AG09309 (cell line): ENCODE measurements at regions not wholly inside any gene's neighbourhood (a gene's known extent, or its start where the extent isn't known, plus 50 kb on each side); places are given as distances from the start of the nearest gene placed in this dataset.

Experiments
- DNase-seq: peaks from one replicate; pipeline ENCODE4 v3.0.0-alpha.2; 2010; ENCODE audit warnings: low read depth
- H3K4me3 ChIP-seq: 2 replicates; pipeline ENCODE4 v1.5.1; 2011; ENCODE audit warnings: mild to moderate bottlenecking, low read depth, low read length, moderate library complexity; ENCODE audit not compliant: control insufficient read depth
- TF ChIP-seq, protein P1 (sequence below): IDR thresholded peaks from 2 replicates; pipeline ENCODE4 v1.5.1; 2011; ENCODE audit warnings: mild to moderate bottlenecking, low read depth, low read length, inconsistent platforms; ENCODE audit not compliant: insufficient read depth, control insufficient read depth; ENCODE audit errors: missing control alignments

DNA sequence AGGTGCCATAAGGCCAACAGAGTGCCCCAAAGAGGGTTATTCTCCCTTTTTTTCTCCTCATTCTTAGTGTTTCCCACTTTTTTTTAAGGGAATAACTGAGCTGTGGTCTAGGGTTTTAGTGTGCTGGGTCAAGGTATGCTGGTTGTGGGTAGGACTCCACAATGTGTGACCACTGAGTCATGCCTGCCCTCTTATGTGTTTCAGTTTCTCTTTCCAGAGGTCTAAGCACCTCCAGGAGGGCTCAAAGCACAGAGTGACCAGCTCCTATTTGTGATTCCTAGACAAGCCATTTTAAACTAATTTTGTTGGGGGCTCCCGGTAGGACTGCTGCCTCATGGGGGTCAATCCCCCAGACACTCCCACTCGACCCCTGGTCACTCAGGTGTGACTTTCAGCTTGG, 80.5 kb upstream of the GC start:
- no peak for DNase-seq
- no peak overlapping the region for H3K4me3 ChIP-seq
- TF ChIP-seq, protein P1, sequence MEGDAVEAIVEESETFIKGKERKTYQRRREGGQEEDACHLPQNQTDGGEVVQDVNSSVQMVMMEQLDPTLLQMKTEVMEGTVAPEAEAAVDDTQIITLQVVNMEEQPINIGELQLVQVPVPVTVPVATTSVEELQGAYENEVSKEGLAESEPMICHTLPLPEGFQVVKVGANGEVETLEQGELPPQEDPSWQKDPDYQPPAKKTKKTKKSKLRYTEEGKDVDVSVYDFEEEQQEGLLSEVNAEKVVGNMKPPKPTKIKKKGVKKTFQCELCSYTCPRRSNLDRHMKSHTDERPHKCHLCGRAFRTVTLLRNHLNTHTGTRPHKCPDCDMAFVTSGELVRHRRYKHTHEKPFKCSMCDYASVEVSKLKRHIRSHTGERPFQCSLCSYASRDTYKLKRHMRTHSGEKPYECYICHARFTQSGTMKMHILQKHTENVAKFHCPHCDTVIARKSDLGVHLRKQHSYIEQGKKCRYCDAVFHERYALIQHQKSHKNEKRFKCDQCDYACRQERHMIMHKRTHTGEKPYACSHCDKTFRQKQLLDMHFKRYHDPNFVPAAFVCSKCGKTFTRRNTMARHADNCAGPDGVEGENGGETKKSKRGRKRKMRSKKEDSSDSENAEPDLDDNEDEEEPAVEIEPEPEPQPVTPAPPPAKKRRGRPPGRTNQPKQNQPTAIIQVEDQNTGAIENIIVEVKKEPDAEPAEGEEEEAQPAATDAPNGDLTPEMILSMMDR, result no peak

DNA sequence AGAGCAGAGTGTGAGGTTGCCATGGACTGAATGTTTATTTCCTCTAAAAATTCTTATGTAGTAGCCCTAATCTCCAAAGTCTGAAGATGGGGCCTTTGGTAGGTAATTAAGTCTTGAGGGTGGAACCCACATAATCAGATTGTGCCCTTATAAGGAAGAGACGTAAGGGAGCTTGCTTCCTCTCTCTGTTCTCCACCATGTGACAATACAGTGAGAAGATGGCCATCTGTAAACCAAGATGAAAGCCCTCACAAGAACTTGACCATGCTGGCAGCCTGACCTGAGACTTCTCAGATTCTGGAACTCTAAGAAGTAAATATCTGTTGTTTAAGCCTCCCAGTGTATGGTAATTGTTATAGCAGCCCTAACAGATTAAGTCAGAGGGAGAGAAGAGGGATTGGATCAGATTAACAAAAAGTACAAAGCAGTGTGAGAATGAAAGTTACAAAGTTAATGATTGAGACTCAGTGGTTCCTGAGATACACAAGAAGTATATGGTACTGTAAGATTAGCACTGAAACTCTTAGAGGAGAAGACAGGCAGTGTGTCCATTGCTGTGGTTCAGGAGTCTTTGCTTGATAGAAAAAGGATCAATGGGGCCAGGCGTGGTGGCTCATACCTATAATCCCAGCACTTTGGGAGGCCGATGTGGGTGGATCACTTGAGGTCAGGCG, 82.5 kb upstream of the GC start:
- no peak overlapping the region for H3K4me3 ChIP-seq
- no peak for DNase-seq
- TF ChIP-seq, protein P1, result no peak

DNA sequence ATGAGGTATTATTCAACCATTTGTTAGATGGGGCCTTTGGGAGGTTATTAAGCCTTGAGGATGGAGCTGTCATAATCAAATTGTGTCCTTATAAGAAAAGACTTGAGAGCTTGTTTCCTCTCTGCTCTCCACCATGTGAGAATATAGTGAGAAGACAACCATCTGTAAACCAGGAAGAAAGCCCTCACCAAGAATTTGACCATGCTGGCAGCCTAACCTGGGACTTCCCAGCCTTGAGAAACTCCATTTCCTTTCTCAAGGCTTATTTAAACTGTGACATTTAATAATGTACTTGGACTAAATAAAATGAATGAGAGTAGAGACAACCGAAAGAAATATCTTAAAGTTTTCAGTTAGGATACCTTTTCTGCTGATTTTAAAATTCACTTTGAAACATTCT, 83.7 kb upstream of the GC start:
- TF ChIP-seq, protein P1, result no peak
- DNase-seq, result no peak
- no peak overlapping the region for H3K4me3 ChIP-seq

DNA sequence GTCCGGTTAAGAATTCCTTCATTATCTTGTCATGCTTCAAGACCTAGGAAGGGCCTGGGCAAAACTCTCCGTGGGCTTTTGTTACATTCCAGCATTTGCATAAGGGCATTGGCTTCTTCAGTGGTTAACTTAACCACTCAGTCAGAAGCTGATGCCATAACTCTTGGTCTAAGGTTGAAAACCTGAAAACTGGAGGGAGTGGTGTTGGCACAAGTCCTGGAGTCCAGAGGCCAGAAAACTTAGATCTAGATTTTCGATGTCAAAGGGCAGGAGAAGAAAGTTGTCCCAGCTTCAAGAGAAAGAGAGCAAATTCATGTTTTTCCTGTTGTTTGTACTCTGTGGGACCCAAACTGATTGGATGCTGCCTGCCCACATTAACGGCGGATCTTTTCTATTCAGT, 86.6 kb upstream of the GC start:
- no peak overlapping the region for H3K4me3 ChIP-seq
- TF ChIP-seq, protein P1, result no peak
- no peak for DNase-seq

DNA sequence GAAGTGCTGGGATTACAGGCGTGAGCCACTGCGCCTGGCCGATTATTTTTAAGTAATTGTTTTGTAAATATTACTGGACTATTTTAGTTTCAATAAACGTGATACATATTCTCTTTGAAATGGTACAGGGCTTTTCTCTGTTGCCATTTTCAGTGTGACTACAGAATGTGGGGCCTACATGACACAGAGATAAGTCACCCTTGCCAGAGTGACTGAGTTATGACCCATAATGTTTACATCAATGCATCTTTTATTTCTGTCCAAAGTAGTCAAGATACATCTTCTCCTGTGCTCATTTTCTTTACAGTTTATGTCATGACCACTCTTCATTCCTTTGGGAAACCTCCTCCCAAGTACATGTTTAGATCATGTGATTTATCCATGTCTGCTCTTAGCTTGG, 88.3 kb upstream of the GC start:
- TF ChIP-seq, protein P1, result no peak

DNA sequence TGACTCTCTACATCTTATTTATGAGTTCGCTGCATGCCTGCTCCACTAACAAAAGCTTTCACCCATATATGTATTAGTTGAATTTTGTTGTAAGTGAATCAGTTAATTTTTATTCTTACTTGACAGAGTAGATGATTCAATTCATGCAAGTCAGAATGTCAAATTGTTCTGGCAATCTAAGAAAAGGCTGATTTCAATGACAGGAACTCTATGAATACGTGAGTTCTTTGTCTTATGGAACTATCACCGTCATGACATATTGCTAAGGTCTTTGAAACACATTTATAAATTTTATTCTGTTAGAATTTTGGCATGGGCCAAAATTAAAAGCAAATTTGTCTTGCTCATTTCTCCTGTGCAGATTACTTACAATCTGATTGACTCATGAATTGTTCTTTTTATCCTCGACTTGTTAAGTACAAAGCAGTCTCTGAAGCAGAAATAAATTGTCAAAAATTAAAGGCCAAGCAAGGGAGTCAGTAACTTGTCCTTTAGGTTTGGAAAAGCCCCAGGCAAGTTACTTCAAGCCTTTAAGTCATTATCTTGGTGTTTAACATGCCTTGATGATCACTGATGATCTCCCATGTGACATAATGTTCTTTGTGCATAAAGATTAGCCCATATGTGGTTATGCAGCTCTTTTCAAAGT, 89.0 kb upstream of the GC start:
- H3K4me3 ChIP-seq, result no peak overlapping the region
- TF ChIP-seq, protein P1, result no peak
- no peak for DNase-seq

More for the DNA sequence above, 88.3 kb upstream of the GC start:
- H3K4me3 ChIP-seq, result no peak overlapping the region
- DNase-seq, result no peak
